ENCODE measurements at regions not wholly inside any gene's neighbourhood (a gene's known extent, or its start where the extent isn't known, plus 50 kb on each side); places are given as distances from the start of the nearest gene placed in this dataset.

- no peak for TF ChIP-seq CTCF (IDR thresholded peaks at IDR 0.05)
- TF ChIP-seq POLR2A (IDR thresholded peaks at IDR 0.05), result no peak
Observed at GRCh38 chr2:204255071-204255470, 290.2 kb upstream of the PARD3B start.

All from lower leg skin (tissue), 3 donors.